ENCODE measurements at regions not wholly inside any gene's neighbourhood (a gene's known extent, or its start where the extent isn't known, plus 50 kb on each side); places are given as distances from the start of the nearest gene placed in this dataset.

GRCh38 chr5:171600741-171601265 is 181.4 kb downstream of the FGF18 start:
- TF ChIP-seq CTCF (IDR thresholded peaks at IDR 0.05) = no peak
- Histone ChIP-seq H3K27me3 (replicated peaks; ENCODE audit: insufficient read depth) (no peaks in the 10 kb centered on the region), H3K27ac (no peak overlapping the region), H3K36me3 (no peaks in the 10 kb centered on the region), H3K4me3 (peak overlapping the region; percentile 31), H3K4me1 (ENCODE audit: control insufficient read depth in 1 of 2, low read depth in 2 of 2) (peaks cover 9 to 14% of the 10 kb centered on the region in 2 donors), H3K9me3 (no peaks in the 10 kb centered on the region)
- no peak for ATAC-seq (ENCODE audit: insufficient number of reproducible peaks, low FRiP score, low read depth)
- no peak for DNase-seq (ENCODE audit: low spot score)

DNA sequence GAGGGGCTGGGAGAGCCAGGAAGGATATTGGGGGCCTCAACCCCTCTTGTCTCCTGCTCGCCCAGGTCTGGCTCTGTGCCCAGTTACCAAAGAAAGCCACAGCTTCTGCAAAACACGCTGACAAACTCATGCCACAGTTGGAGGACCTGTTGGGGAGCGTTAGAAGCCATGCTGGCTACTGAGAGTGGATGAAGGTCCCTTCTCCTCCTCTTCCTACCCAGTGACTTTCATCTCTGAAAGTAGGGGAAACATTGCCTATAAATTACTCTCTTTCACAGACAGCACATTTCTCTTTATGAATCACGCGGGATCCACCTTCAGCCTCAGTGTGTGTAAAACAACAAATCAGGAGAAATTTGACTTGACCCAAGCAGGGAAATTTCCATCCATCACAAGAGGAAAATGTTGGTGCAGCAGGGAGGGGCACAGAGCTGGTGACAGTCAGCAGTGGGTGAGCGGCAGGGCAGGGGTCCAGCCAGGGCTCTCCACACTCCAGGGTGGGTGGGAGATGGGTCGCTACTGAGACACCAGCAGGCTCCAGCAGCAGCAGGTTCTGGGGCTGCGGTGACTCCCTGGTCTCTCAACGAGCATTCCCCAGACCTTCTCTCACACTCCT is 181.9 kb downstream of the FGF18 start:
- Histone ChIP-seq H3K9me3 (no peaks in the 10 kb centered on the region), H3K4me3 (no peak overlapping the region), H3K36me3 (no peaks in the 10 kb centered on the region), H3K27ac (no peak overlapping the region), H3K27me3 (replicated peaks; ENCODE audit: insufficient read depth) (no peaks in the 10 kb centered on the region), H3K4me1 (ENCODE audit: control insufficient read depth in 1 of 2, low read depth in 2 of 2) (peaks cover 4 to 8% of the 10 kb centered on the region in 2 donors)
- DNase-seq (ENCODE audit: low spot score) = no peak
- no peak for TF ChIP-seq CTCF (IDR thresholded peaks at IDR 0.05)
- no peak for ATAC-seq (ENCODE audit: insufficient number of reproducible peaks, low FRiP score, low read depth)

DNA sequence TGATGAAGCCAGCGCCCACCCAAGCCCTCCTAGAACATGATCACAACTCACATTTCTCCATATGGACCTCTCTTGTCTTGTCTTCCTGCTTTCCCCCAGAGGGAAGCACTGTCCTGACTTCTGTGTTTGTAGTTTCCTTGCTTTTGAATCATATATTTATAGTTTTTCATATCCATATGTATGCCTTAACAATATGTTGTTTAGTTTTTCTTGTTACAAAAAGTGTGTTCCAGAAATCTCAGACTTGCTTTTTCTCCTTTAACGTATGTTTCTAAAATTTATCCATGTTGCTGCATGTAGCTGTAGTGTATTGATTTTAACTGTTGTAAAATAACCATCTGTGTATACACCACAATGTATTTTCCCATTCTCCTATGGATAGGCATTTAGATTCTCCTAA is 182.0 kb upstream of the SMIM23 start:
- no peaks in the 10 kb centered on the region for H3K36me3 ChIP-seq
- no peak for TF ChIP-seq CTCF (IDR thresholded peaks at IDR 0.05)
- no peaks in the 10 kb centered on the region for H3K9me3 ChIP-seq
- ATAC-seq (ENCODE audit: insufficient number of reproducible peaks, low FRiP score, low read depth) (no peak), DNase-seq (ENCODE audit: low spot score) (no peak)
- no peaks in the 10 kb centered on the region for H3K27me3 ChIP-seq (replicated peaks; ENCODE audit: insufficient read depth)
- no peak overlapping the region for H3K27ac ChIP-seq
- peaks cover 4 to 7% of the 10 kb centered on the region in 2 donors for H3K4me1 ChIP-seq (ENCODE audit: control insufficient read depth in 1 of 2, low read depth in 2 of 2)
- H3K4me3 ChIP-seq = no peak overlapping the region

DNA sequence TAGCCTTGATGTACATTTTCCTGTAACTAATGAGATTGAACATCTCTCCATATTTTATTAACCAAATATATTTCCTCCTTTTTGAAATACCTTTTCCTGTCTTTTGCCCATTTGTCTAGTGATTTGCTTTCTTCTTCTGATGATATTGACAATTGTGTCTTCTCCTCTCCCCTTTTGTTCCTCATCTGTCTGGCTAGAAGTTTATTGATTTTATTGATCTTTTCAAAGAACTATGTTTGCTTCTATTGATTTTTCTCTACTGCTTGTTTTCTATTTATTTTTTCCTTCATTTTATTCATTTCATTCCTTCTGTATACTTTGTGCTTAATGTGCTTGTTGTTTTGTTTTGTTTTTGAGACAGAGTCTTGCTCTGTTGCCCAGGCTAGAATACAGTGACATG is 181.4 kb upstream of the SMIM23 start:
- ATAC-seq (ENCODE audit: insufficient number of reproducible peaks, low FRiP score, low read depth) = no peak
- H3K36me3 ChIP-seq = no peaks in the 10 kb centered on the region
- no peak overlapping the region for H3K27ac ChIP-seq
- TF ChIP-seq CTCF (IDR thresholded peaks at IDR 0.05) = no peak
- DNase-seq (ENCODE audit: low spot score) = no peak
- H3K4me1 ChIP-seq (ENCODE audit: control insufficient read depth in 1 of 2, low read depth in 2 of 2) = peaks cover 4 to 7% of the 10 kb centered on the region in 2 donors
- no peak overlapping the region for H3K4me3 ChIP-seq
- H3K9me3 ChIP-seq = no peaks in the 10 kb centered on the region
- no peaks in the 10 kb centered on the region for H3K27me3 ChIP-seq (replicated peaks; ENCODE audit: insufficient read depth)

DNA sequence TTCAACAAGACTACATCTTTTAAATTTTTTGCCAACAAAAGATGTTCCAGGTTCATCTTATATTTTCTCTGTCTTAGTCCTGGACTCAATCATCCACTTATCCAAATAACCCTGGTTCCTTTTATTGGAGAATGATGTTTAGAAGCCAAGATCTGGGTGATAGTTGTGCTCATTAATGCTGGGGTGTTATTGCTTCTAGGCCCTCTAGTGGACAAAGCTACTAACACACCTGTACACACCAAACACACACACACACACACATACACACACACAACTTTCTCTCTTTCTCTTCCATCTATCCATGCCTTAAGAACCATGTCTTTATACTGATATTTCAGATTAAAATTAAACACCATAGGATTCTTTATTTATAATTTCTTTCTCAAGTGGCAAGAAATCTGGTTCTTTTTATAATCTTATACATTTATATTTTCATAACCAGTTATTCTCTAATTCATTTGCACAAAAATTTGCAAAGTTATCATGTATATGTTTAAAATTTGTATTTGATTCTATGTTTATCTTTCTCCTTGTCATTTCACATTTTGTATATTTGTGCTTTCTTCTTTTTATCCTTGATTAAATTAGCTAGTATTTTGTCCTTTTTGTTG is 179.1 kb upstream of the SMIM23 start:
- Histone ChIP-seq H3K4me3 (no peak overlapping the region), H3K27me3 (replicated peaks; ENCODE audit: insufficient read depth) (no peaks in the 10 kb centered on the region), H3K9me3 (no peaks in the 10 kb centered on the region), H3K4me1 (ENCODE audit: control insufficient read depth in 1 of 2, low read depth in 2 of 2) (no peaks in the 10 kb centered on the region), H3K27ac (no peak overlapping the region), H3K36me3 (no peaks in the 10 kb centered on the region)
- no peak for TF ChIP-seq CTCF (IDR thresholded peaks at IDR 0.05)
- DNase-seq (ENCODE audit: low spot score) (no peak), ATAC-seq (ENCODE audit: insufficient number of reproducible peaks, low FRiP score, low read depth) (no peak)

Measured in thoracic aorta (tissue), 2 donors.